Natural killer cell treated with Interleukin-12 subunit alpha and Interleukin-12 subunit beta and Interleukin-15 and Interleukin-18, amount 100 ng/mL, for 72 hours (primary cell): ENCODE measurements at regions not wholly inside any gene's neighbourhood (a gene's known extent, or its start where the extent isn't known, plus 50 kb on each side); places are given as distances from the start of the nearest gene placed in this dataset.

Source experiments
- ATAC-seq, 2 donors: fragments of 150-1000 bp; cut with Tn5 transposase in 1 of 2; sonication (Bioruptor Pico), chemical (Tn5 transposase) in 1 of 2; 2 replicates each; pipeline ENCODE4 v1.10.0; 2021
- DNase-seq: peaks from one replicate; pipeline ENCODE4 v3.0.0; 2022; ENCODE audit warnings: low spot score
- H3K27ac Mint-ChIP-seq, 2 donors: 1 replicate in 1 of 2; 2 replicates in 1 of 2; pipeline ENCODE4 v1.8.0; 2022; ENCODE audit warnings: mixed read lengths in 2 of 2, mild to moderate bottlenecking in 1 of 2, moderate library complexity in 1 of 2
- H3K27me3 Mint-ChIP-seq, 2 donors: 1 replicate in 1 of 2; 2 replicates in 1 of 2; pipeline ENCODE4 v1.8.0; 2022; ENCODE audit warnings: mixed read lengths in 2 of 2
- H3K36me3 Mint-ChIP-seq: one replicate; pipeline ENCODE4 v1.8.0; 2022; ENCODE audit warnings: mixed read lengths
- H3K4me1 Mint-ChIP-seq, 2 donors: 1 replicate in 1 of 2; 2 replicates in 1 of 2; pipeline ENCODE4 v1.8.0; 2022; ENCODE audit warnings: low read depth in 2 of 2, mixed read lengths in 2 of 2, mild to moderate bottlenecking in 1 of 2
- H3K4me3 Mint-ChIP-seq: one replicate; pipeline ENCODE4 v1.8.0; 2022; ENCODE audit warnings: mixed read lengths
- H3K9me3 Mint-ChIP-seq: 2 replicates; pipeline ENCODE4 v1.8.0; 2022; ENCODE audit warnings: mixed read lengths

DNA sequence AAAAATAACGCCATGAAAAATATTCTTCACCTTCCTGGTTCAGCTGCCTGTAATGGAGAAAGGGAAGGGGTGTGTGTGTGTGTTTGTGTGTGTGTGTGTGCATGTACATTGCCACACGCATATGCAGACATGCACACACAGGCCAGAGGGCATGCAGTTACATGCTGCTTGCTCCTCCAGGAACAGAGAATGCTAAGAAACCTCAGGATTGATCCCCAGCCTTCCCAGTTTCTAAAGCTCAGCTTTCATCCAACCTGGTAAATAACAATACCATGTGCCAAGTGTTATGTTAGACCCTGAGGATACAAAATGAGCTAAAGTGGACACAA, 241.7 kb downstream of the SPTSSA start:
- H3K27ac Mint-ChIP-seq: no peak overlapping the region
- ATAC-seq: no peak
- no peaks in the 10 kb centered on the region for H3K36me3 Mint-ChIP-seq
- H3K9me3 Mint-ChIP-seq: peaks cover 3% of the 10 kb centered on the region
- DNase-seq: no peak
- no peaks in the 10 kb centered on the region for H3K4me1 Mint-ChIP-seq
- peaks cover 14 to 27% of the 10 kb centered on the region in 2 donors for H3K27me3 Mint-ChIP-seq
- no peak overlapping the region for H3K4me3 Mint-ChIP-seq

DNA sequence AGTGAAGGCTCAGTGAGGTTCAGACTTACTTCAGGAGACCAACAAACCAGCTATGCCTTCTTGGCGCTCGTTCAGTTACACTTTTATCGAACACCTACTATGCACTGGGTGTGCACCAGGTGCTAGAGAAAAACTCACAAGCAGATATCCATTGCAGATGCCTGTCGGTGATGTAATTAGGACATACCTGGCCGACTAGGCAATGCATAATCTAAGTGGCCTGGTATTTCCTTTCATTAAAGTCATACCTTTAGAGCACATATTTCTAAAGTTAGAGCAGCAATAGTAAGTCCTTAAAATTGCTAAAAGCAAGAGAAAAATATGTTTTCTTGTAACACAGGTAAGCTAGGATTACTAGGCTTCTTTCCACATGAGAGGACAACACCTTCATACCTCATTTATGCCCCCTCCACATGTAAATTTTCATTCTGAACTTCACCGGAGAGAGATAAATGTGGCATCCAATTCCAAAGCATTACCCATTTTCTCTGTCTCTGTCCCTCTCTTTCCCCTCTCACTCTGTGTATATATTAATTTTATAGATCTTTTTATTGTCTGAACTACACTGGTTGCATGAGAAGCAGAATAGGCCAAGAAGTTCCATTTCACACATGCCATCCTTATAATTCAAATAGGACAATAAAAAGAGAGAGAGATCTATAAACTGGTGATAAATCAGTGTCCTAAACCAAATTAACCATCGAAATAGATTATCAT, 242.2 kb downstream of the SPTSSA start:
- ATAC-seq (no peak), DNase-seq (no peak)
- peaks cover 3% of the 10 kb centered on the region for H3K9me3 Mint-ChIP-seq
- no peaks in the 10 kb centered on the region for H3K36me3 Mint-ChIP-seq
- H3K27me3 Mint-ChIP-seq: peaks cover 14 to 26% of the 10 kb centered on the region in 2 donors
- no peak overlapping the region for H3K4me3 Mint-ChIP-seq
- H3K27ac Mint-ChIP-seq: no peak overlapping the region
- H3K4me1 Mint-ChIP-seq: no peaks in the 10 kb centered on the region

GRCh38 chr14:34218881-34219280, 243.2 kb downstream of the SPTSSA start:
- Mint-ChIP-seq H3K36me3 (no peaks in the 10 kb centered on the region), H3K4me3 (no peak overlapping the region), H3K27me3 (peaks cover 12 to 17% of the 10 kb centered on the region in 2 donors), H3K9me3 (peaks cover 3% of the 10 kb centered on the region), H3K27ac (no peak overlapping the region), H3K4me1 (no peaks in the 10 kb centered on the region)
- no peak for DNase-seq
- ATAC-seq: no peak

- Mint-ChIP-seq H3K4me3 (no peak overlapping the region), H3K27me3 (peaks cover 7 to 19% of the 10 kb centered on the region in 2 donors), H3K27ac (no peak overlapping the region), H3K9me3 (peaks cover 3% of the 10 kb centered on the region), H3K36me3 (no peaks in the 10 kb centered on the region), H3K4me1 (no peaks in the 10 kb centered on the region)
- DNase-seq: no peak
- no peak for ATAC-seq
Measured at GRCh38 chr14:34214961-34215360, 247.1 kb downstream of the SPTSSA start.

DNA sequence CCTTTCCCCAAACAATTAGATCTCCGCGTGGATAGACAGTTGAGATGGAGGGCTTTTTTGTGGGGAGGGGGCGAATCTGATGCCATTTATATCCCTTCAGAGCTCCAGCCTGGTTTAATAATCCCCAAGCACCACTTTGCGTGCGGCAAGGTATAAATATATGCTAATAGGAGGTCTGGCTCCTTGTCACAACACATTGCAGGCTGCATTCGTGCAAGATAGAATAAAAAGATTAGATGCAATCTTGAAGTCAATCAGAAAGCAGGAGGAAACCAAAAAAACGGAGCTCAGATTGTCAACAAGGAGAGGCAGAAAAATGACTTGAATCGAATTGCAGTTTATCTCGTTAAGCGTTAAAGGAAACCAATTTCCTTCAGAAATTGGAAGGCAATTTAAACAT, 248.7 kb downstream of the SPTSSA start:
- Mint-ChIP-seq H3K4me1 (no peaks in the 10 kb centered on the region), H3K36me3 (no peaks in the 10 kb centered on the region), H3K27ac (no peak overlapping the region), H3K4me3 (no peak overlapping the region), H3K9me3 (peaks cover 3% of the 10 kb centered on the region), H3K27me3 (peaks cover 10 to 23% of the 10 kb centered on the region in 2 donors)
- no peak for DNase-seq
- ATAC-seq: no peak

GRCh38 chr14:34212172-34212929, 249.7 kb downstream of the SPTSSA start:
- no peaks in the 10 kb centered on the region for H3K4me1 Mint-ChIP-seq
- H3K9me3 Mint-ChIP-seq: no peaks in the 10 kb centered on the region
- DNase-seq: no peak
- no peak for ATAC-seq
- peaks cover 15 to 20% of the 10 kb centered on the region in 2 donors for H3K27me3 Mint-ChIP-seq
- H3K36me3 Mint-ChIP-seq: no peaks in the 10 kb centered on the region
- H3K27ac Mint-ChIP-seq: no peak overlapping the region
- no peak overlapping the region for H3K4me3 Mint-ChIP-seq

DNA sequence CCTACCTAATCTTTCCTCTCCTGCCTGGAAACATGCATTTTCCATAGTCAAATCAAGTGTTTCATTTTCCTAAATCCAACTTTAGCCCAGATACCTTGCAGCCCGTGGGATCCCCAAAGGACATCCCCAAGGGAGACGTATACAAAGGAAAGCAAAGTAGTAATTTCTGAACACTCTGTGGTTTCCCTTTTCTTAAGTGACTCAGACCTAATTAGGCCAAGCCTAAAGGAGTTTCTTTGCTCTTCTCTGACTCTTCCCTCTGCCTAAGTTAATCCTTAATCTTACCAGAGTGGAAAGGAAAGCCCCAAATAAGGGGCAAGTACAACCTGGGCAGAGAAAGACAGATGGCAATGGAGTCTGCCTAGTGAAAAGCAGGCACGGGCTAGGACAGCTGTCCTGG, 250.3 kb downstream of the SPTSSA start:
- Mint-ChIP-seq H3K27me3 (peaks cover 18 to 20% of the 10 kb centered on the region in 2 donors), H3K27ac (no peak overlapping the region), H3K9me3 (no peaks in the 10 kb centered on the region)

GRCh38 chr14:34208532-34208931, 253.5 kb downstream of the SPTSSA start:
- Mint-ChIP-seq H3K27me3 (peaks cover 25 to 28% of the 10 kb centered on the region in 2 donors), H3K4me3 (no peak overlapping the region), H3K36me3 (no peaks in the 10 kb centered on the region), H3K27ac (no peak overlapping the region), H3K4me1 (peaks cover 0 to 3% of the 10 kb centered on the region in 2 donors), H3K9me3 (peaks cover 10% of the 10 kb centered on the region)
- no peak for ATAC-seq
- no peak for DNase-seq

More for the DNA sequence above, 250.3 kb downstream of the SPTSSA start:
- no peaks in the 10 kb centered on the region for H3K4me1 Mint-ChIP-seq
- no peaks in the 10 kb centered on the region for H3K36me3 Mint-ChIP-seq
- H3K4me3 Mint-ChIP-seq: no peak overlapping the region
- ATAC-seq (no peak), DNase-seq (no peak)

DNA sequence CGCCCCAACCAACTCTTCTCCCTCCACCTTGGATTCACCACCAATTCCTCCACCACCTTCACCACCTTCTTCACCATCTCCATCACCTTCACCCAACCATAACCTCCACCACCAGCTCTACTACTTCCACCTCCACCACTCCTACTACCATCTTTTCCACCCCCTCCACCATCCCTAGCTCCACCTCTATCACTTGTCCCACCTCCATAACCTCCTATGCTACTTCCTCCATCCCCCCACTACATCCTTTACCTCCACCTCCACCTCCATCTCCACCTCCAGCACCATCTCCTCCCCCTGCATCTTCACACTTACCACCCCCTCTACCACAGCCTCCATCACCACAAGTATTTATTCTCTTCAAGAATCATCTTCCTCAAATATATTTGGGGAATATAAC, 254.9 kb upstream of the EGLN3 start:
- Mint-ChIP-seq H3K36me3 (no peaks in the 10 kb centered on the region), H3K4me1 (peaks cover 0 to 3% of the 10 kb centered on the region in 2 donors), H3K27ac (no peak overlapping the region), H3K27me3 (peaks cover 17 to 19% of the 10 kb centered on the region in 2 donors), H3K4me3 (no peak overlapping the region), H3K9me3 (peaks cover 10% of the 10 kb centered on the region)
- ATAC-seq (no peak), DNase-seq (no peak)

GRCh38 chr14:34204774-34205173, 253.9 kb upstream of the EGLN3 start:
- DNase-seq (no peak), ATAC-seq (no peak)
- Mint-ChIP-seq H3K4me1 (peaks cover 0 to 3% of the 10 kb centered on the region in 2 donors), H3K27ac (no peak overlapping the region), H3K27me3 (peaks cover 15 to 19% of the 10 kb centered on the region in 2 donors), H3K36me3 (no peaks in the 10 kb centered on the region), H3K9me3 (peaks cover 10% of the 10 kb centered on the region), H3K4me3 (no peak overlapping the region)

DNA sequence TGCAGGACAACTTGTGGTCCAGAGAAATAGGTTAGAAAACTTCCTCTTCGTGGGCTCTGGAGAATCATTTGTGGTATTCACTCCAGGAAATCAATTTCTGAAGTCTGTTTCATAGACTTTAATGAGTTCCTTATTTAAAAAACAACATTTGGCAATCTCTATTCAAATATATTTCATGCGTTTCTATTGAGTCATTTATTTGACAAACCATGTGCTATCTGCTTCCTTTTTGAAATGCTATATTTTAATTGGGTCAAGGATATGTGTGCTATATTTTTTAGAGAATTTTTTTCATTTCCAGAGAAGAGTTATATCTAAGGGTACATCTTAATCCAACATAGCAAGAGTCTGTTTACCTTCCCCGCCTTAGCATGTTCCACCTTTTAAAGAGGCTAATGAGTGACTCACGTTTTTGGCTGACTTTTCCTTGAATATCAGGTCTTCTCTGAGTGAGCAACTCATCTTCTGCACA, 252.4 kb upstream of the EGLN3 start:
- no peak for ATAC-seq
- no peak overlapping the region for H3K4me3 Mint-ChIP-seq
- peaks cover 0 to 3% of the 10 kb centered on the region in 2 donors for H3K4me1 Mint-ChIP-seq
- no peak for DNase-seq
- H3K27ac Mint-ChIP-seq: no peak overlapping the region
- H3K36me3 Mint-ChIP-seq: no peaks in the 10 kb centered on the region
- H3K9me3 Mint-ChIP-seq: peaks cover 10% of the 10 kb centered on the region
- H3K27me3 Mint-ChIP-seq: peaks cover 15 to 24% of the 10 kb centered on the region in 2 donors

GRCh38 chr14:34201909-34202637, 251.2 kb upstream of the EGLN3 start:
- DNase-seq: no peak
- peaks cover 10% of the 10 kb centered on the region for H3K9me3 Mint-ChIP-seq
- no peak for ATAC-seq
- H3K4me1 Mint-ChIP-seq: peaks cover 0 to 3% of the 10 kb centered on the region in 2 donors
- no peak overlapping the region for H3K4me3 Mint-ChIP-seq
- no peaks in the 10 kb centered on the region for H3K36me3 Mint-ChIP-seq
- peaks cover 15 to 28% of the 10 kb centered on the region in 2 donors for H3K27me3 Mint-ChIP-seq
- no peak overlapping the region for H3K27ac Mint-ChIP-seq

GRCh38 chr14:34199585-34199984, 248.7 kb upstream of the EGLN3 start:
- Mint-ChIP-seq H3K4me1 (no peaks in the 10 kb centered on the region), H3K27me3 (peaks cover 8 to 36% of the 10 kb centered on the region in 2 donors), H3K36me3 (no peaks in the 10 kb centered on the region), H3K4me3 (no peak overlapping the region), H3K9me3 (no peaks in the 10 kb centered on the region), H3K27ac (no peak overlapping the region)
- DNase-seq (no peak), ATAC-seq (no peak)

- DNase-seq: no peak
Measured at GRCh38 chr14:34198096-34198495, 247.2 kb upstream of the EGLN3 start.

More at GRCh38 chr14:34198096-34198495, 247.2 kb upstream of the EGLN3 start:
- no peak overlapping the region for H3K4me3 Mint-ChIP-seq
- H3K27me3 Mint-ChIP-seq: peaks cover 8 to 31% of the 10 kb centered on the region in 2 donors
- H3K36me3 Mint-ChIP-seq: no peaks in the 10 kb centered on the region
- no peak overlapping the region for H3K27ac Mint-ChIP-seq
- ATAC-seq: no peak
- no peaks in the 10 kb centered on the region for H3K4me1 Mint-ChIP-seq
- H3K9me3 Mint-ChIP-seq: no peaks in the 10 kb centered on the region
